NAMALWA (cell line): ENCODE measurements at regions not wholly inside any gene's neighbourhood (a gene's known extent, or its start where the extent isn't known, plus 50 kb on each side); places are given as distances from the start of the nearest gene placed in this dataset.
"Not testable (repeated sequence)": the region's sequence is repeated elsewhere in the genome, so short reads cannot be mapped to it uniquely, and the experiment has no call there.

Experiments used
- DNase-seq: peaks from one replicate; pipeline ENCODE4 v3.0.0-alpha.2; 2015; ENCODE audit warnings: low spot score

- peak; percentile 62 for DNase-seq
These were observed 83.2 kb upstream of the TNRC6B start for GRCh38 chr22:40094485-40094884.

GRCh38 chr22:40099887-40100286 is 77.8 kb upstream of the TNRC6B start:
- not testable (repeated sequence) for DNase-seq

- DNase-seq, result no peak
These were observed 72.0 kb upstream of the TNRC6B start for GRCh38 chr22:40105755-40106154.

- DNase-seq, result peak; percentile 31
These were observed 70.5 kb upstream of the TNRC6B start for GRCh38 chr22:40107244-40107643.

- DNase-seq, result peak; percentile 18
These were observed 69.8 kb upstream of the TNRC6B start for GRCh38 chr22:40107851-40108378.

GRCh38 chr22:40108396-40108795 is 69.3 kb upstream of the TNRC6B start:
- DNase-seq, result no peak

- not testable (repeated sequence) for DNase-seq
These were observed 68.8 kb upstream of the TNRC6B start for GRCh38 chr22:40108926-40109325.

- DNase-seq, result no peak
These were observed 66.3 kb upstream of the TNRC6B start for GRCh38 chr22:40111451-40111850.

- no peak for DNase-seq
These were observed 65.1 kb upstream of the TNRC6B start for GRCh38 chr22:40112595-40112994.

- DNase-seq, result no peak
These were observed 64.0 kb upstream of the TNRC6B start for GRCh38 chr22:40113696-40114095.

- DNase-seq, result no peak
These were observed 63.3 kb upstream of the TNRC6B start for GRCh38 chr22:40114411-40114810.

GRCh38 chr22:40116496-40117200 is 61.1 kb upstream of the TNRC6B start:
- DNase-seq, result no peak

- no peak for DNase-seq
These were observed 58.7 kb upstream of the TNRC6B start for GRCh38 chr22:40118979-40119378.

- DNase-seq, result no peak
These were observed 56.9 kb upstream of the TNRC6B start for GRCh38 chr22:40120848-40121247.

GRCh38 chr22:40121461-40121860 is 56.3 kb upstream of the TNRC6B start:
- peak; percentile 40 for DNase-seq

- DNase-seq, result no peak
These were observed 54.9 kb upstream of the TNRC6B start for GRCh38 chr22:40122792-40123191.

GRCh38 chr22:40123387-40123786 is 54.3 kb upstream of the TNRC6B start:
- no peak for DNase-seq
